Kasumi-1 (cell line): ENCODE measurements at regions not wholly inside any gene's neighbourhood (a gene's known extent, or its start where the extent isn't known, plus 50 kb on each side); places are given as distances from the start of the nearest gene placed in this dataset.

ENCODE experiments used
- DNase-seq, 2 experiments: peaks; one replicate each; lab custom pipeline; 2025; lab: John Stamatoyannopoulos, UW

DNA sequence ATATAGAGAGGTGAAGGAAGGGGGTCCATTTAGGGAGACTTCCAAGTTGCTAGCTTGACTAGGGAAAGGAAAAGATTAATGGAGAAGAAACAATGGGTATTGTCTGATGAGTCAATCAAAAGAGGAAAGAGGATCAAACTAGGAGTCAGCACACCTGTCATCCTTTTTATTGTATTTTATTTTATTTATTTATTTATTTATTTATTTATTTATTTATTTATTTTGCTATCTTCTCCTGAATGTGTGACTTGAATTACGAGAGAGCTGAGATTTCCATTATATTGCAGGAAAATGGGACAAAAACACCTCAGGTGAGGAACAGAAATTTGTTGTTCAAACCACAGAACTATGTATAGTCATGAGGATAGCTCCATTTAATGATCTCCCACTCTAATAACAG, 58.9 kb downstream of the NUDT11 start:
- DNase-seq = no peak

GRCh38 chrX:51435101-51435500, 61.3 kb downstream of the NUDT11 start:
- DNase-seq = no peak

DNA sequence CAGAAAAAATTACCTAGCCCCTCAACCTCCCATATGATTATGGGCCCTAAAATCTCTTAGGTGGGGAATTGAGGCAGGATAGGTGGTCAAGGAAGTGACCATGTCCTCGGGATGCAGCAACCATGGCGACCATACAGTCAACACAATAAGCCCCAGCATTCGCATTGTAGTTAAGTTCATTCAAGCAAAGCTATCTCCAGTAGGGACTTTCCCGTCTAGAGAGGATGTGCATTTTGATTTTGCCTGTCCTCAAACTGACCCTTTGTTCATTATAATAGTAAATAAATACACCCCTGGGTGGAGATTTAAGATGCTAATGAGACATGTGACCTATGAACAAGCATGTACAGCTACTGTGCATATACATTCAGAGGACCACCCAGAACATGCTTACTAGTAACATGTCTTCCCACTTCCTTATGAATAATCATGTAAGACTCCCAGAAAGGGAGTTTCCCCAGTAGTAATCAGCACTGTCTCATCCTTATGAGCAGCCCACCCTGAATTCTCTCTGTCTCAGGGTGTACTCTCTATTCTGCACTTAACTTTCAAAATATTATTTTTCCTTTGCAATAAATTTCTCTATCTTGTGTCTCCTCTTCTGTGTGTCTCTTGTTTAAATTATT, 74.3 kb downstream of the NUDT11 start:
- no peak for DNase-seq

- DNase-seq = peak; percentile 34 to 71
Observed at GRCh38 chrX:51420610-51421009, 75.8 kb downstream of the NUDT11 start.

DNA sequence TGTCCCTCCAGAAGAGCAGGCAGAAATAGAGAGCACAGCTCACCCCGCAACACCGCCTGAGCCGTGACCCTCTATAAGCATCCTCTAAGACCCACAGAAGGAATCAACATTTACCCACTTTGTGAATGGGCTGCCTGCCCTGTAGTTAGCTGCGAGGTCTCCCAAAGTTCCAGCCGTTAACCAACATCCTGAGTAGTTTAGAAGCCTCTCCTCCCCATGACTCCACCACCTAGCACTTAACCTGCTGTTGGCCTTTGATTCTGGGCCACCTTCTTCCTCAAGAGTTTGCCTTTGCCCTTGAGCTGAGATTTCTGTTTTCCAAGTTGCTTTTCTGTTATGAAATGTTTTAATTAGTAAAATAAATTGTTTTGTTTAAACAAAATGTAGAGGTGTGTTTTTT, 75.8 kb downstream of the NUDT10 start:
- DNase-seq = no peak

- DNase-seq = no peak
Observed at GRCh38 chrX:51407520-51408409, 75.1 kb downstream of the NUDT10 start.

- no peak for DNase-seq
Observed at GRCh38 chrX:51406688-51407519, 74.3 kb downstream of the NUDT10 start.

- no peak for DNase-seq
Observed at GRCh38 chrX:51404445-51404844, 71.8 kb downstream of the NUDT10 start.

DNA sequence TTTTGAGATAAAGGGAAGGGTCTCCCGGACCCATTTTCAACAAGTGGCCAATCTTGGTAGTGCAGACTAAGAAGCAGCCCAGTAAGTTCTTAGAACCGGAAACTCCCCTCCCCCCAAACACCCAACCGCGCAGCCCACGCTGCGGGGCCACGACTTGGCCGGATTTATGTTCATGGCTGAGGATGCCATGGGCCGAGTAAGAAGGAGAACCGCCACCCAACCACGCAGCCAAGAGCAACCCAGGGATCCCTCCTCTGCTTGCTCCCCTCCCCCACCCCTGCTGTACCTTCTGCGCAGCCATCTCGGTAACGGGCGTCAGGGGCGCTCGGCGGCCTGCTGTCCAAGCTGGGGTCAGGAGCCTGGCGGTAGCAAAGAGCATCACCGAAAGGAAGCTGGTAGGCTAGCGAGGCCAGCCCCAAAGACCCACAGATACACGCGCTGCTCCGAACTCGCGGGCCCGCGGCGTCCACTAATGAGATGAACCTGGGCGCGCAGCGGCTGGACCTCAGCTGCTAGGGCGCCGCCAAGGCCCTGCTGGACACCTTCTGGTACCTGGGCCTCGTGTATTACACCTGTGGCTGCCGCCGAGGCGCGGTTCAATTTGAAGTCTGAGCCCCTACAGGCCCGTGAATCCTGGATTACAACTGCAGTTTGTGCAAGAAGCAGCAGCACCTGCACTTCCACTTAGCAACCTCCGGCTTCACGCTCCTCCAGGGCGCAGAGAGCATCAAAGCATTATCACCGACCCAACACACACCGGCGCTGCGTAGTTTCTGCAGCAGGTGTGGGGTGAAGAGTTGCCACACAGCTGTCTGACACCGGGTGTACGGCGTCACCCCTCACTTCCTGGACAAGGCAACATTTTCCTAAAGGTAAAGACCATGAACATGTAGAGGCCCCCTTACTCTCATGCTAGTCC, 63.4 kb downstream of the NUDT10 start:
- DNase-seq = no peak

DNA sequence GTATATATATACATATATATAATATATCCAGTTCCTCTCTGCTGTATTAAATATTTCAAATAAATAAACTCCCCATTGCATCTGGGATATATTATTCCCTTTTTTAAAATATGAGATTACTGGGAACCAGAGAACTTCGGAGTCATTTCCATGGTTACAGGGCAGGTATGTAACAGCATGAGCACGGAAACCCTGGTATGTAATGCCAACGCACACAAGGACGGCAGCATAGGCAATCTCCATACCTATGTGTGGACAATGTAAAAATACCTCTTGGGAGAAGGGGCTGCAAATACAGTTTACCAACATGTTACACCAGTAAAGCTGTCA, 62.8 kb downstream of the NUDT10 start:
- no peak for DNase-seq
